ENCODE measurements at regions not wholly inside any gene's neighbourhood (a gene's known extent, or its start where the extent isn't known, plus 50 kb on each side); places are given as distances from the start of the nearest gene placed in this dataset.
"Not testable (repeated sequence)": the region's sequence is repeated elsewhere in the genome, so short reads cannot be mapped to it uniquely, and the experiment has no call there.

DNA sequence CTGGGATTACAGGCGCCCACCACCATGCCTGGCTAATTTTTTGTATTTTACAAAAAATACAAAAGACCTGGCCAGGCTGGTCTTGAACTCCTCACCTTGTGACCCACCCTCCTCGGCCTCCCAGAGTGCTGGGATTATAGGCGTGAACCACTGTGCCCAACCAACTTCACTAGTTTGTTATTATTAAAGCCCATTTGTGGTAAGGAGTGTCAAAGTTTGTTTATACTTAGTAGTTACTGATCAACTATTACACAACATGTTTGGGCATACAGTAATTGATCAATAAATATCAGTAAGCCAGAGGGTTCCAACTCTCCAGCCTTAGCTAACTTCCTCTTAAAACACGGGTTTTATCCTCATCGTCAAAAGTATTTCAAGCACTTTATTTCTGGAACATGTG is 67.5 kb upstream of the ZNG1B start:
- H3K27me3 ChIP-seq (replicated peaks; ENCODE audit: insufficient read depth): no peaks in the 10 kb centered on the region
- TF ChIP-seq, protein P1, sequence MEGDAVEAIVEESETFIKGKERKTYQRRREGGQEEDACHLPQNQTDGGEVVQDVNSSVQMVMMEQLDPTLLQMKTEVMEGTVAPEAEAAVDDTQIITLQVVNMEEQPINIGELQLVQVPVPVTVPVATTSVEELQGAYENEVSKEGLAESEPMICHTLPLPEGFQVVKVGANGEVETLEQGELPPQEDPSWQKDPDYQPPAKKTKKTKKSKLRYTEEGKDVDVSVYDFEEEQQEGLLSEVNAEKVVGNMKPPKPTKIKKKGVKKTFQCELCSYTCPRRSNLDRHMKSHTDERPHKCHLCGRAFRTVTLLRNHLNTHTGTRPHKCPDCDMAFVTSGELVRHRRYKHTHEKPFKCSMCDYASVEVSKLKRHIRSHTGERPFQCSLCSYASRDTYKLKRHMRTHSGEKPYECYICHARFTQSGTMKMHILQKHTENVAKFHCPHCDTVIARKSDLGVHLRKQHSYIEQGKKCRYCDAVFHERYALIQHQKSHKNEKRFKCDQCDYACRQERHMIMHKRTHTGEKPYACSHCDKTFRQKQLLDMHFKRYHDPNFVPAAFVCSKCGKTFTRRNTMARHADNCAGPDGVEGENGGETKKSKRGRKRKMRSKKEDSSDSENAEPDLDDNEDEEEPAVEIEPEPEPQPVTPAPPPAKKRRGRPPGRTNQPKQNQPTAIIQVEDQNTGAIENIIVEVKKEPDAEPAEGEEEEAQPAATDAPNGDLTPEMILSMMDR (IDR thresholded peaks at IDR 0.05): no peak

DNA sequence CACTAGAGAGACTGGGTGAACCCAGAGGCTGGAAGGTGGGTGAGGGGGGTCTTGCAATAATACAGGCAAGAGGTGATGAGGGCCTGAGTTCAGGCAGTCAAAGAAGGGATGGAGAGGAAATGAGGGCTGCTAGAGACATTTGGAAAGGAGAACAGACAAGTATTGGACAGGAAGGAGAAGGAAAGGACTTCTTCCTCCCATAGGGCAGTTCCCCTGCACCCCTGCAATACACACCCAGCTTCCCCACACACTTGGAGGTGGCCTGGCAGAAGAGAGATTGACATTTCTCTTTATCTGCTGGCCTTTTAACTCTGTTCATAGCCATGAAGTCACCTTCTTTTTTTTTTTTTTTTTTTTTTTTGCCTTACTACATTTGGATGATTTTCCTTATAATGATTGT is 68.9 kb upstream of the ZNG1B start:
- H3K36me3 ChIP-seq; H3K4me3 ChIP-seq; ATAC-seq (ENCODE audit: insufficient number of reproducible peaks, low FRiP score, low read depth); DNase-seq (ENCODE audit: low spot score); H3K9me3 ChIP-seq; H3K4me1 ChIP-seq (ENCODE audit: control insufficient read depth in 1 of 2, low read depth in 2 of 2); H3K27ac ChIP-seq; H3K27me3 ChIP-seq (replicated peaks; ENCODE audit: insufficient read depth): not testable (repeated sequence)

More for the DNA sequence above, 67.5 kb upstream of the ZNG1B start:
- no peaks in the 10 kb centered on the region for H3K4me1 ChIP-seq (ENCODE audit: control insufficient read depth in 1 of 2, low read depth in 2 of 2)
- ATAC-seq (ENCODE audit: insufficient number of reproducible peaks, low FRiP score, low read depth) (no peak), DNase-seq (ENCODE audit: low spot score) (no peak)
- no peaks in the 10 kb centered on the region for H3K36me3 ChIP-seq
- no peak overlapping the region for H3K27ac ChIP-seq
- H3K9me3 ChIP-seq: no peaks in the 10 kb centered on the region
- no peak overlapping the region for H3K4me3 ChIP-seq

DNA sequence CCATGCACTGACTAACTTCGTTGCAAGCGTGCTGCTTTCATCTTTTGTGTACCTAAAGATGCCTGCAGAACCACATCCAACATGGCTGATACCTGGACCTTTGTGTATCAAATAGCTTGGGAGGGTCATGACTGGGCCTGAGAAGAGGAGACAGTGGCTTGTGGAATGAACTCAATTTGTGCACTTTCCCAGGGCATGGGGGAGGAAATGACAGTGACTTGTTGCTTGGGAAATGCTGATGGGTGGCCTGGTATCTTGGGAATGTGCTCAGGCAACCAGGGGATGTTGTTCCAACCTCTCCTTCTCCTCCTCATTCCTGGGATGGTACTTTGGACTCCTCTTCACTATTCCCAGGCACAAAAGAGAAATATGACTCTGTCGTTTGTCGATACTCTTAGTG is 70.7 kb upstream of the ZNG1B start:
- ATAC-seq (ENCODE audit: insufficient number of reproducible peaks, low FRiP score, low read depth); H3K4me3 ChIP-seq: not testable (repeated sequence)

DNA sequence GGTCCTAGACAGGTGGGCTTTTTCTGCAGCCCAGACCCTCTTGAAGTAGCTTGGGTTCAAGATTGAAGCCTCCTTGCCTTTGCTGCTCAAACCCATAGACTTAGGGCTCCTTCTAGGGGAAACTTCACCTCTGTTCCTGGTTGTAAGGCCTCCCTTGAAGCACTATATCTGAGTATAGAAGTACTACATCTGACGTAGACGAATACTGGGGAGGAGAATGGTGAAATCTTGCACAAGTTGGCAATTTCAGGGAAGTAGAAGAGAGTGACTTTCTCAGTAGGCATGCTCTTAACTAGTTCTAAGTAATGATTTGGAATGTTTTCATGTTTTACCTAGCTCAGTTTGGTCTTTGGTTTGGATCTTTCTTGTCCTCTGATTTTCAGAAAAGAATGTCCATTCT is 71.7 kb upstream of the ZNG1B start:
- not testable (repeated sequence) for ATAC-seq (ENCODE audit: insufficient number of reproducible peaks, low FRiP score, low read depth); DNase-seq (ENCODE audit: low spot score); H3K4me3 ChIP-seq; H3K27ac ChIP-seq; H3K27me3 ChIP-seq (replicated peaks; ENCODE audit: insufficient read depth); H3K36me3 ChIP-seq; H3K4me1 ChIP-seq (ENCODE audit: control insufficient read depth in 1 of 2, low read depth in 2 of 2); H3K9me3 ChIP-seq

More for the DNA sequence above, 70.7 kb upstream of the ZNG1B start:
- H3K27me3 ChIP-seq (replicated peaks; ENCODE audit: insufficient read depth); H3K9me3 ChIP-seq; DNase-seq (ENCODE audit: low spot score); H3K27ac ChIP-seq; H3K4me1 ChIP-seq (ENCODE audit: control insufficient read depth in 1 of 2, low read depth in 2 of 2); H3K36me3 ChIP-seq: not testable (repeated sequence)

DNA sequence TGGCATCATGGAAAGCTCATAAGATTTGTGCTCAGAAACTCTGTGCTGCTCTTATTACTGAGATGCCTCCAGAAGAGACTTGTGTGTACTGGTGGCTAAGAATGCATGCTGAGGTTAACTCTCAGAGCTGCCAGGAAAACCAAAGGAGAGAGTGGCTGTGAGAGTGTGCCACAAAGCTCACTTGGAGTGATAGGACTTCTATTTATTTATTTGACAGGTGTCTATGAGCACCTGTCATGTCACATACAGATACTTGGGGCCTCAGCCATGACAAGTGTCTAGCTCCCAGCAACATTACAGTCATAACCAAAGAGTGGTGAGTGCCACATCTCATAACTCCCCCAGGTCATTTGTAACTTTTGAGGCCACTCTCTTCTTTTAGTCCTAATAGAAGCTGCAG is 72.2 kb upstream of the ZNG1B start:
- H3K27me3 ChIP-seq (replicated peaks; ENCODE audit: insufficient read depth); ATAC-seq (ENCODE audit: insufficient number of reproducible peaks, low FRiP score, low read depth); H3K4me1 ChIP-seq (ENCODE audit: control insufficient read depth in 1 of 2, low read depth in 2 of 2); H3K9me3 ChIP-seq; DNase-seq (ENCODE audit: low spot score); H3K4me3 ChIP-seq; H3K27ac ChIP-seq; H3K36me3 ChIP-seq: not testable (repeated sequence)

DNA sequence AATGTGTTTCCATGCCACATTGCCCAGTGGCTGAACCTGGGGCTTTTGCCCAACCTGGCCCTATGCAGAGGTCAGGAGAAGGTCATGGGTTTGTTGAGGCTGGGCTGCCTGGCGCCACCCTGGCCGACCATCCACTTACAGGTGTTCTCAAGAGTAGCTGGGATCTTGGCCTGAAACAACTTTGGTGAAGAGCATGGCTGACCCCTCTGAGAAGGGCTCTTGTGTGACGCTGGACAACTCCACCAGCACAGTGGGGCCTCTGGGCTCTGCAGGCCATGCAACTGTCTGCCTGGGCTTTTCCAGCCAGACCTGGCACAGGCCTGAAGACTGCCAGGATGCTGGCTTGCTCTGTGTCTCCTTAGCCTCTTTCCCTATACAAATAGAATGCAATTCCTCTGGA is 76.4 kb upstream of the ZNG1B start:
- H3K27ac ChIP-seq: no peak overlapping the region
- TF ChIP-seq, protein P1 (IDR thresholded peaks at IDR 0.05): no peak
- H3K36me3 ChIP-seq: no peaks in the 10 kb centered on the region
- no peaks in the 10 kb centered on the region for H3K9me3 ChIP-seq
- no peaks in the 10 kb centered on the region for H3K4me1 ChIP-seq (ENCODE audit: control insufficient read depth in 1 of 2, low read depth in 2 of 2)
- H3K4me3 ChIP-seq: no peak overlapping the region
- no peak for DNase-seq (ENCODE audit: low spot score)
- no peaks in the 10 kb centered on the region for H3K27me3 ChIP-seq (replicated peaks; ENCODE audit: insufficient read depth)
- no peak for ATAC-seq (ENCODE audit: insufficient number of reproducible peaks, low FRiP score, low read depth)

DNA sequence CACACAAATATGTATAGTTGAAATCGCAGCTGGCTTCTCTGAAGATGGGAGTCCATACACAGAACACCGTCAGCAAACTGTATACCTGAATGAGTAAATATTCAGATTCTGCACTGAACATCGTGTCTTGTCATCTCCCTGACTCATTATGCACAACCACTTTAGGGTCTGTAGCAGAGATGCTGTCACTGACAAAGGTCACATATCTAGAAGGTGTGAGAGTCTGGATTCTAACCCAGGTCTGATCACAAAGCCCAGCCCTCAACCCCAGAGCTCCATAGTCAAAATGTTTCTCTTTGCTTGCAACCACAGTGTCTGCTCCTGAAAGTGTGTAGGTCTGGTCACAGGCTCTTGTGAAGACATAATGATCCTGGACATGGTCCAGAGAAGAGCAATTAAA is 78.3 kb upstream of the PAX8 start:
- no peak for ATAC-seq (ENCODE audit: insufficient number of reproducible peaks, low FRiP score, low read depth)
- TF ChIP-seq, protein P1 (IDR thresholded peaks at IDR 0.05): no peak
- no peak overlapping the region for H3K27ac ChIP-seq
- no peaks in the 10 kb centered on the region for H3K9me3 ChIP-seq
- no peaks in the 10 kb centered on the region for H3K36me3 ChIP-seq
- DNase-seq (ENCODE audit: low spot score): no peak
- H3K4me1 ChIP-seq (ENCODE audit: control insufficient read depth in 1 of 2, low read depth in 2 of 2): no peaks in the 10 kb centered on the region
- H3K27me3 ChIP-seq (replicated peaks; ENCODE audit: insufficient read depth): no peaks in the 10 kb centered on the region
- no peak overlapping the region for H3K4me3 ChIP-seq

DNA sequence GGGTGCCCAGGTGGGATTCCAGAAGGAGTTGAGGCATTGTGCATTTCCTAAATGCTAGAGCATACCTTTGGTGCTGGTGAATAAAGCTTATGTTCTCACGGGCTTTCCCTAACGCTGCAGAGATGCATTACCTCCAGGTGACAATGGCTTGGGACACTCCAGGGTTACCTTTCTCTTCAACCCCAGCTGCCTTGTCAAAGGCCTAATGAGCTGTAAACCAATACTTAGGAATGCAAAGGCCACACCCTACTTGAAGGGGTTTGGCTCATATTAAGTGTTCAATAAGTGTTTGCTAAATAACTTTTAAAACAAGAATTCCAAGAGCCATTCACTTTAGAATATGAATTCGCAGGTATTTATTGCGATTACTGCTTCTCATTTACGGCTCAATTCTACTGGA is 77.6 kb upstream of the PAX8 start:
- ATAC-seq (ENCODE audit: insufficient number of reproducible peaks, low FRiP score, low read depth); H3K27me3 ChIP-seq (replicated peaks; ENCODE audit: insufficient read depth); H3K4me1 ChIP-seq (ENCODE audit: control insufficient read depth in 1 of 2, low read depth in 2 of 2); H3K36me3 ChIP-seq; H3K27ac ChIP-seq; H3K4me3 ChIP-seq; H3K9me3 ChIP-seq; DNase-seq (ENCODE audit: low spot score): not testable (repeated sequence)

DNA sequence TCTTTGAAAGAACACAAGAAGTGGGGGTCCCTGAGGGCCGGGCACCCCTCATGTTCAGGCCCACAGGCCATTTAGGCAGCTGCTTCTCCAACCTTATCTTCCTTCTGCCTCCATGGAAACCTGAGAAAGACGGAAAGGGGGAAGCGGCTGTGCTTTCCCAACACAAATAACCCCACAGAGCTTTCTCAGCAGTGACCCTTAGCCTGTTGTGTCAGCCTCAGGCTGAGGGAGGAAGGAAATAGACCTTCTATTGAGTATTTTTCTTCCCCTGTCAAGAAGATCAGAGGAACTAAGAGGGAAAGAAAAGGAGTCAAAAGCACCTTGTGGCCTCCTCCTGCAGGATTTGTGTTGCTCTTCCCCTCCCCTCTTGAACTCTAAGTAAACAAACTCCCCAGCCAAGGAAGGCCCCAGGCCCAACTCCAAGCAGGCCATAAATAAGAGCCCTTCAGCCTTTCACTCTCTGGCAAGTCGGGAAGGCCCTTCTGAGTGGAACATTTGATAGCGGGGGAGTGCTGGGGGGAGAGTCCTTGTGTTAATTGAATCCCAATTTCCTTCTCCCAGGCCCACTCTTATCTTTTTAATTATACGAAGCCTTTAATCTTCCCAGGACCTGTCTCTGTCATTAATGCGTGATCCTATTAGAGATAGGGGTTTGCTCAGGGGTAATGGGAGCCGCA is 76.8 kb upstream of the PAX8 start:
- H3K9me3 ChIP-seq; H3K27me3 ChIP-seq (replicated peaks; ENCODE audit: insufficient read depth); H3K4me3 ChIP-seq; H3K4me1 ChIP-seq (ENCODE audit: control insufficient read depth in 1 of 2, low read depth in 2 of 2); H3K27ac ChIP-seq; DNase-seq (ENCODE audit: low spot score); ATAC-seq (ENCODE audit: insufficient number of reproducible peaks, low FRiP score, low read depth); H3K36me3 ChIP-seq: not testable (repeated sequence)

Data from thoracic aorta (tissue), 2 donors.